ENCODE measurements at regions not wholly inside any gene's neighbourhood (a gene's known extent, or its start where the extent isn't known, plus 50 kb on each side); places are given as distances from the start of the nearest gene placed in this dataset.

DNA sequence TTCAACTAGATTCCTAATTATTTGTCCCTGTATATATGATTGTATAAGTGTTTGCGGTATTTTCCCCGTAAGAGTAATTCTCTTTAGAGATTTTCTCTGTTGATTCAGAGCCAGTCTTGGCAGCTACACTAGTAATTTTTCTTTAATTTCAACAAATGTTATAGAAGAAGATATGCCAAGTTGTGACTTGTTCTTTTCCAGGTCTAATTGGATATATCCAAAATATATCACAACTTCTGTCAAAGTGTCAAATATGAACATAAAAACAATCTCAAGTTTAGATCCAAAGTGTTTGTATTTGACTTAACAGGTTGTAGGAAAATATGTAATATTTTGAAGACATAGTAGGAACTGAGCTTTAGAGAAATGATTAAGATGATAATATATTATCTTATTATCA is 733.9 kb upstream of the SLITRK5 start:
- DNase-seq (ENCODE audit: low read depth, low spot score): no peak

DNA sequence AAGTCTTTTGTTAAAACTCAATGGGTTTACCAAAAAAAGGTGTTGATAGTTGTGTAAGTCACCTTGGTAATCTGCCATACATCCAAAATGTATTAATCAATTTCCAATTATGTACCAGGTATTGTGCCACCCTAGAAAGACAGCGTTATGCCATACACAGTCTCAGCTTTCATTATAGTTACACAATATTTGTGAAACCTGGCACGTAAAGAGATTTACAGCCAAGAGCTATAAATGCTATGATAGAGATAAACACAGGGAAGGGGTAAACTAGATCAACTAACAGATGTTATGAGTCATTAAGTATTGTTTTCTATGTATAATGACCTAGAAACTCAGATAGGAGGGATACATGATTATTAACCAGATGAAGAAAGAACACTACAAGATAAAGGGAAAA is 725.6 kb upstream of the SLITRK5 start:
- no peak for DNase-seq (ENCODE audit: low read depth, low spot score)

DNA sequence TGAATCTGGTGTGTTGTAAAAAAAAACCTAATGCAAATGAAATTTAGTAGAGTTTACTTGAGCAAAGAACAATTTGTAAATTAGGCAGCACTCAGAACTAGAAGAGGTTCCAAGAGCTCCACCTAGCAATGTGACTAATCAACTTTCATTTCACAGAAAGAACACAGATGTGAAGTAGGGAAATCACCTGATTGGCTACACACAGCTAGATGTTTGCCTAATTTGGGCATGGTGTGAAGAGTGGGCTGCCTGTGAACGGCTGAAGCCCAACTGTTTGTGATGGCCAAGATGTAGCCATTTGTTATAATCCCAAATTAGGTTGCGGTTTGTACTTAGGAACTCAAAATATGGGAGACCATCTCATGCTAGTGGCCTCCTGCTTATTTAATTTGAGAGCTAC is 724.4 kb upstream of the SLITRK5 start:
- DNase-seq (ENCODE audit: low read depth, low spot score): peak; percentile 23

DNA sequence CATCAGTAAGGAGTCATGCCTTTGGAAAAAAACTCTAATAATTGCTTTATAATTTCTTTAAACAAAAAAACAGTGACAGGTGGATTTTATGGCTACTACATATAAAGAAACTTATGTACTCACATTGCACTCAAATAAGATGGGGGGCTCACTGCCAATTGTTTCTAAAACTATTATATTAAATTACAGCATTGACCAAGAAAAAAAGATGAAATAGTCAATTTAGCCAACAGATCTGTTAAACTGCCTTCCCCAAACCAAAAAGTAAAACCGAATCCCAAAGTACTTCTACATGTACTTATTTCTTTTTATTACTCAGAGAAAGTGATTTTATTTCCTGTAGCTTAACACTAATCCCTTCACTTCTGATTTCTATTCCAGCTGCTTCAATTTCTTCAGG is 716.8 kb upstream of the SLITRK5 start:
- DNase-seq (ENCODE audit: low read depth, low spot score): no peak

DNA sequence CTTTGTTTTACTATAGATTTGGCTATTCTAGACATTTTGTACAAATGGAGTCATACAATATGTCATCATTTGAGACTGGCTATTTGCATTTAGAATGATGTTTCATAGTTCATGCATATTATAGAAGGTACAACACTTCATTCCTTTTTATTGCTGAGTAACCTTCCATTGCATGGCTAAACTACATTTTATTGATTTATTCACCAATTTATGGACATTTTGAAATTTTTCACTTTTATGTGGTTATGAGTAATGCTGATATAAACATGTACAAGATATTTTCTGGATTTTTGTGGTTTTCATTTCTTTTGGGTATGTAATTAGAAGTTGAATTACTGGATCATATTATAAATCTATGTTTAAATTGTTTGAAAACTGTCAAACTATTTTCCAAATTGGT is 710.3 kb upstream of the SLITRK5 start:
- DNase-seq (ENCODE audit: low read depth, low spot score): no peak

DNA sequence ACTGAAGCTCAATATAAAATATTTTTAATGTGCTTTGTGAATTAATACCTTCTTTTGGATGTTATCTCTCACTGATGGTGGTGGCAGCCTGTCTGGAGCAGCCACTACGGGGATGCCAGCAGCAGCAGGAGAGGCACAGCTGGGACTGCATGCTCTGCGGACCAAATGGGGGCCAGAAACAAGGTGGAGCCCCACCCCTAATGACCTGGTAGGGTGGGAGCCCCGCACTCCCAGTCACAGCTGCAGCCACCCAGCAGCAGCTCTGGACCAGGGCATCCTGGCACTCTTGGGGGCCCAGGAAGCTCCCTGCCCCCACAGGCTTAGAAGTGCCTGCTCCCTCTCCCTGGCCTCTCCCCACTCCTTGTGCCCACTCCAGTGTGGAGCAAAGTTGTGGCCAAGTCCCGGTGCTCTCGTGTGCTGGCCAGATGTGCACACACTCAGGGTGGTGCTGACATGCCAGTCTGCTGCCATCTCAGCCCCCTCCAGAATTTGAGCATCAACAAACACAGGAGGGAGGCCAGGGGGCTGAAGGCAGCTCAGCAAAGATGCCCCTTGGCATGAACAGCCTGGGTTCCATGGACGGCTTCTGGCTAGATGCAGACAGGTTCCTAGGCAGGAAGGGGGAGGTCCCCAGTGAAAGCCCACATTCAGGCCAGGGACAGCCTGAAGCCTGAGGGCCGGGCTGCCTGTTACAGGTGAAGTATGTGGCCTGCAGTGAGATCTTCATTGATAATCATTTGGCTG is 696.7 kb upstream of the SLITRK5 start:
- DNase-seq (ENCODE audit: low read depth, low spot score): no peak

DNA sequence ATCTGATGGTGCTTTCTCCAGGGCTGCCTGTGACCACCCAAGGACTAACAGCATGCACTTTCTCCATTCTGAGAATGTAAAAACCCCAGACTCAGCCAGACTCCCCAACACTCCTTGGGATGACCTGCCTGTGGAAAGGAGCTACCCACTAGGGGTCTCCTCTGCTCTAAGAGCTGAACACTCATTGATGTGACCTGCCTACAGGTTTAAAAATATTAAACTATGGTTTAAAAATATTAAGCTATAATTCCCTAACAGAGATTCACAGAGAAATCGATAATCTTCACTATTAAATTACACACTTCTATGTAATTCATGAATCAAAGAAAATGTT is 696.2 kb upstream of the SLITRK5 start:
- peak; percentile 5 for DNase-seq (ENCODE audit: low read depth, low spot score)

- DNase-seq (ENCODE audit: low read depth, low spot score): no peak
Measured at GRCh38 chr13:86976521-86977324, 694.4 kb upstream of the SLITRK5 start.

DNA sequence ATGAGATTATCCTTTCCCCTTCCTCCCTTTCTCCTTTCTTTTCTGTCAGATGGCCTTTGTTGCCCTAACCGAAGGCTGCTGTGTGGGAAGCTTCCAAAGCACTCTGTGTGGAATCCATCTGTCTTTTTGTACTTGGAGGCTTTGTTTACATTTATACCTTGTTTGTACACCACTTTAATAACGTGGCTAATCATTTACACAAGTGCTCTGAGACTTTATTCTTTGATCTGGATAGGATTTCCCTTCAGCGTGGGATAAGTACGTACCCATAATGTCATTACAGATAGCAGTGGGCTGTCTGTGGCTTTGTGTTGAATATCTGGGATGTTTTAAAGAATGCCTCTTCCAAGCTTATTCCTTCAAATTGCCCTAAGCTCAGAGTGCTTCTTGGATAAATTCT is 684.7 kb upstream of the SLITRK5 start:
- no peak for DNase-seq (ENCODE audit: low read depth, low spot score)

GRCh38 chr13:86992251-86992650 is 678.9 kb upstream of the SLITRK5 start:
- no peak for DNase-seq (ENCODE audit: low read depth, low spot score)

DNA sequence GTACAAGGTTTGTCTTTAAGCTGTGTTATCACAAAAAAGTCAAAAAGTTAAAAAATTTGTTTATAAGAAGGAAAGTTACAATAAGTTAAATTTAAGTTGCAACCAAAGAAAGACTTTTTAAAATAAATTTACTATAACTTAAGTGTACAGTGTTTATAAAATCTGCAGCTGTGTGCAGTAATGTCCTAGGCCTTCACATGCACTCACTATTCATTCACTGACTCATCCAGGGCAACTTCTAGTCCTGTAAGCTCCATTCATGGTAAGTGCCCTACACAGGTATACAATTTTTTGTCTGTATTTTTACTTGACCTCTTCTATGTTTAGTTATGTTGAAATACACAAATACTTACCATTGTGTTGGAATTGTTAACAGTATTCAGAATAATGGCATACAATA is 667.9 kb upstream of the SLITRK5 start:
- DNase-seq (ENCODE audit: low read depth, low spot score): no peak

DNA sequence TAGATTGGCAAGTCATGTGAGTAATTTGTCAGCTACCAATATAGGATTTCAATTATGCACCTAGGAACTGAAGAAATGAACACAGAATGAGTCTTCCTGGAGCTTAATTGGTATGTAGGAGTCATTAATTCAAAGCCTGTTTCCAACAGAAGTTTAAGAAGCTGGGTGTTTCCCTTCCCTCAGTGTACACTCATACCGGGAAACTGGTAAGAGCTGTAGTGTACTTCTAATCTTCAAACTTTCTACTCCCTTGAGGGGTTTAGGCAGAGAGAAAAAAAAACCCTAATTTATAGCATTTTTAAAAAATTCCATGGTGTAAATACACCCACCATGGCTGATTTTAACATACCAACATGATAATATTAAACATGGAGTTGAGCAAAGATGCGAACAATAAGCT is 665.7 kb upstream of the SLITRK5 start:
- no peak for DNase-seq (ENCODE audit: low read depth, low spot score)

- DNase-seq (ENCODE audit: low read depth, low spot score): no peak
Measured at GRCh38 chr13:87035526-87035925, 635.6 kb upstream of the SLITRK5 start.

GRCh38 chr13:87042946-87043345 is 628.2 kb upstream of the SLITRK5 start:
- no peak for DNase-seq (ENCODE audit: low read depth, low spot score)

DNA sequence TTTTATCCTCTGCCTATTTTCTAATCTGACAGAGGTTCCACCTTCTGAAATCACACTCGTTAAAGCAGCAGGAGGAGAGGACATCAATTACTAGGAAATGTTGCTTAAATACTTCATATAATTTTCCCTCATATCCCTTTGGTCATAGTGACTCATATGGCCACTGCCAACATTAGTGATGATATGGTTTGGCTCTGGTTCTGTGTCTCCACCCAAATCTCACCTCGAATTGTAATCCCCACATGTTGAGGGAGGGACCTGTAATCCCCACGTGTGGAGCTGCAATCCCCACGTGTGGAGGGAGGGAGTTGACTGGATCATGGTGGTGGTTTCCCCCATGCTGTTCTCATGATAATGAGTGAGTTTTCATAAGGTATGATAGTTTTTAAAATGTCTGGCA is 618.4 kb upstream of the SLITRK5 start:
- DNase-seq (ENCODE audit: low read depth, low spot score): no peak

DNA sequence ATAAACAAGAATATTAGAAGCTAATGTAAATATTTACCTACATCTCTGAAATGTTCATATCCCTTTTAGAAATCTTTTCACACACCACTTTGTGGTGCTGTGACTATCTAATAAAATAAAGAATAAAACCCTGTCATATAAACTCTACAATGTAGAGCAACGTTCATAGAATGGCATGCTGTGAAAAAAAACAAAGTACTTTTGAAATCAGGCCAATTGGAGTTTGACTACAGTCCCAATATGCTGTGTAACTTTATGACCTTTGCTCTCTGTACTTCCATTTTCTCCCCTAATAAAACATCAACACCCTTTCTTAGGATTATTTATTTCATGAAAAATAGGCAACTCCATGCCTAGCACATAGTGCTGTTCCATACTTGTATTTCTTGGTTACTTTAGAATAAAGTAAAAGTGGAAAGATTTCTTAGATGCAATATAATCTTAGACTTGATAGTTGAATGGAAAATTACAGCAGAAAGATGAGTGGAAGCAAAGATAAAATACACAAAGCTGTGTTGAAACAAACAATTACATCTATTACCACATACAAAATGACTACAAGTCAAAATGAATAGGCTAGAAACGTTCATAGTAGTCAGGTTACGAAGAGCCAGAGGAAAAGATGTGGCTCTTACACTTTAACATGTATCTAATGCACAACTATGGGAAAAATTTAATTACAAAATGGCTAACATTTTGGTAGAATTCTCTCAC is 613.2 kb upstream of the SLITRK5 start:
- no peak for DNase-seq (ENCODE audit: low read depth, low spot score)

DNA sequence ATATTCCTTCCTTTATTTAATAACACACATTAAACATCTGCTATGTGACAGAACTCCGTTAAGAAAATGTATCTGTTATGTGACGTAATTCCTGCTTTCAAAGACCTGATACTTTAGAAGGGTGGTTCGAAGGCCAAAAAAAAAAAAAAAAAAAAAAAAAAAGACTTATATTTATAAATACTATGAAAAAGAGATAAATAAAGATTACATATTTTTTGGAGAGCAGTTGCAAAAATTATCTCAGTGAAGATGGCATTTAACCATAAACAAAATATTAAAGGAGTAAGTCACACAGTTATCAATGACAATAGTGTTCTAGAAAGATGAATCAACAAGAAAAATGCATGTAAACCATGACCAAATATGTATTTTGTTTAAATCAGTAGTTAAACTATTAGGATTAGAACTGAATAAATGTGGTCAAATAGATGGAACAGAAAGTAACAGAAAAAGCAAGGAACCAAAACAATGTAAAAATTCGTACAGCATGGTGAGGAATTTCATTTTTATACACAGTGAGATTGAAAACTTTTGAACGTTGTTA is 612.3 kb upstream of the SLITRK5 start:
- no peak for DNase-seq (ENCODE audit: low read depth, low spot score)

DNA sequence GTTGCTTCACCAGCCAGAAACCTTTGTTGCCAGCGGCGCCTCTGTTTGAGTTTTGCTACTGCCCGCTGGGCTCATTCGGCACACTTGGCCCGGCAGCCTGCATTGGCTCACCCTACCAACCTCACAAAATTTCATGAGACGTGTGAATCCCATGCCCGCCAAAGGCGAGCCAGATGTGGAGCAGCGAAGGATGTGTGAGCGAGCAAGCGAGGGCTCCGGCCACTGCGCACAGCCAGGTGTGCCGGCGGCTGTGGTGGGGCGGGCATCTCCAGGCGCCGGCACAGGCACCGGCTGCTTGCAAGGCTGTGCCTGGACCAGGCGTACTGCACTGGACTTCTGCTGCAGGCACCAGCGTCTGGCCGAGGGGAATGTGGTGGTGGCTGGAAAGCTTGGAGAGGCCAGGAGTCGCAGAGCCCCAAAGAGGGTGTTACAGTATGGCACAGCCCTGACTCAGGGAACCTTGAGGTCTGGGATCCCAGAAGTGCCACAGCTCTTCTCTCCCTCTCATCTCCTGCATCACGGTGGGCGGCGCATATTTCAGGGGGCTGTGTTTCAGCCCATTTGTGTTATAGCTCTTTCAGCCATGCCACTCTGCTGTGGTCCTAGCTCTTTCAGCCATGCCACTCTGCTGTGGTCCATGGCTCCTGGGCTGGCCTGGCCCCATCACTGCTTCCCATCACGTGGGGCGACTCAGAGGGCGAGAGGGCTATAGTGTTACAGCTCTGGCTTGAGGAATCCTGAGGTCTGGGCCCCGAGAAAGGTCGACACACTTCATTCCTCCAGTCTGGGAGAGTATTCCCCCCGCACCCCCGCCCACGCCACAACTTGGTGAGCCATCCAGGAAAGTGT is 592.0 kb upstream of the SLITRK5 start:
- DNase-seq (ENCODE audit: low read depth, low spot score): no peak

DNA sequence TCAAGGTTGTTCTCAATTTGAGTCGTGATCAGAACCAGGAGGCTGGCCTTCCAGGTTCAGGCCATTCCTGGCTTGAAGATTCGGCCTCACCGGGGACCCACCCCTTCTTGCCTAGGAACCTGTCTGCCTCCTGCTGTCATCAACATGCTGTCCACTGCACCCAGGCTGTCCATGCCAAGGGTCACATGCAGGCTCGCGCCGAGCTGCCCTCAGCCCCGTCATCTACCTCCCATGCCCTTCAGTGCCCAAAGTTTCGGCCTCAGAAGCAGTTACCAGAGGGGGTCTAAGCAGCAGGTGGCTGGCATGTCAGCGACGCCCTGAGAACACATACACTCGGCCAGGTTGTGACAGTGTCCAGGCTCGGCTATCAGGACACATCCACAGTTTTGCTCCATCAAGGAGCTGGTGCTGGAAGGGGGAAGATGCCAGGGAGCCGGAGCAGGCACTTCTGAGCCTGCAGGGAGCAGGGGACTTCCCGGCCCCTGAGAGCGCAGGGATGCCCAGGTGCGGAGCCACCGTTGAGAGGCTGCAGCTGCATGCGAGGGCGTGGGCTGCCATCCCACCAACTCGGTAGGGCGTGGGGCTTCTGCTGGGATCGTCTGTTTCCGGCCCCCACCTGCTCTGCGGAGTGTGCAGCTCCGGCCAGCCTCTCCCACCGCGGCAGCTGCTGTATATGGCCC is 590.9 kb upstream of the SLITRK5 start:
- no peak for DNase-seq (ENCODE audit: low read depth, low spot score)

- DNase-seq (ENCODE audit: low read depth, low spot score): no peak
Measured at GRCh38 chr13:87084192-87084591, 587.0 kb upstream of the SLITRK5 start.

DNA sequence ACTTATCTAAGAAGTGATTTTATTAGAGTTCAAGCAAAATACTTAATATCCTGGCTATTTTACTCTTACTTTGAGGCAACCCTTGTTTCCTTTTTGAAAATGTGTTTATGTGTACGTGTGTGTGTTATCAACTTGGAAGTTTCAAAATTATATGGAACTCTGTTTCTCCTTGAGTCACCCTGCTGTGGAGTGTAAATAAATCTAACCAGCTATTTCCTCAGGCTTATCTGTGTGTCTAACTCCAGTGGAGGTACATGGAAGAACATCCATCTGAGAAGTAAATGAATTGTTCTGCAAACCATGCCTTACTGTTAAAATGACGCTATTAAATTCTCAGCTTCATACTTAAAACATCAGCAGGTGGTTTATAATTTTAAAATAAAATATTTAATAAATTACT is 583.4 kb upstream of the SLITRK5 start:
- DNase-seq (ENCODE audit: low read depth, low spot score): no peak
